Neural crest cell (in vitro differentiated cells): ENCODE measurements at regions not wholly inside any gene's neighbourhood (a gene's known extent, or its start where the extent isn't known, plus 50 kb on each side); places are given as distances from the start of the nearest gene placed in this dataset.

Experiments used
- DNase-seq: peaks from one replicate; pipeline ENCODE4 v3.0.0; 2021; ENCODE audit warnings: low read depth, mixed read lengths, low spot score
- H3K27ac Mint-ChIP-seq: one replicate; pipeline ENCODE4 v1.8.0; 2021; ENCODE audit warnings: mild to moderate bottlenecking, mixed read lengths; ENCODE audit not compliant: unreplicated experiment
- H3K27me3 Mint-ChIP-seq: 2 replicates; pipeline ENCODE4 v1.8.0; 2021; ENCODE audit warnings: low read depth, mild to moderate bottlenecking, mixed read lengths
- H3K36me3 Mint-ChIP-seq: 2 replicates; pipeline ENCODE4 v1.8.0; 2021; ENCODE audit warnings: low read depth, mild to moderate bottlenecking, mixed read lengths
- H3K4me1 Mint-ChIP-seq: 2 replicates; pipeline ENCODE4 v1.8.0; 2021; ENCODE audit warnings: mixed read lengths
- H3K4me3 Mint-ChIP-seq: one replicate; pipeline ENCODE4 v1.8.0; 2021; ENCODE audit warnings: mild to moderate bottlenecking, mixed read lengths
- H3K9me3 Mint-ChIP-seq: 2 replicates; pipeline ENCODE4 v1.8.0; 2021; ENCODE audit warnings: mixed read lengths
- TF ChIP-seq, protein P1 (sequence below): fragments of 200-600 bp; sonication (generic); conservative IDR thresholded peaks from 2 replicates; pipeline ENCODE4 v1.5.0; 2021; ENCODE audit warnings: antibody characterized with exemption, mild to moderate bottlenecking

DNA sequence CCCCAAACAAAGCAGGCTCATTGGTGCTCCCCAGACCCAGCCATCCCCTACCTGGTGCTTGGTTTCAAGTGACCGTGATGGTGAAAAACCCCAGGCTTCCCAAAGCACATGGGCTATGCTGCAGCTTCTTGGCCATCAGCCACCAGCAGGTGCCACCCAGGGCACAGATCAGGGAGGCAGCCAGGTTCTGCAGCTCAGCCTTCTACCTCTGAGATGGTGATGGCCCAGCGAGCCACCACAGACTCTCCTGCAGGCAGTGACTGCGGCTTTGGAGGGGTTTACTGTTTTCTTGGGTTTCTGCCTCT lies 70.0 kb upstream of the ALX4 start:
- Mint-ChIP-seq H3K4me3 (no peak overlapping the region), H3K9me3 (peaks cover 3% of the 10 kb centered on the region), H3K36me3 (no peaks in the 10 kb centered on the region), H3K4me1 (peaks cover 8% of the 10 kb centered on the region), H3K27me3 (peaks cover 3% of the 10 kb centered on the region), H3K27ac (no peak overlapping the region)
- TF ChIP-seq, protein P1, sequence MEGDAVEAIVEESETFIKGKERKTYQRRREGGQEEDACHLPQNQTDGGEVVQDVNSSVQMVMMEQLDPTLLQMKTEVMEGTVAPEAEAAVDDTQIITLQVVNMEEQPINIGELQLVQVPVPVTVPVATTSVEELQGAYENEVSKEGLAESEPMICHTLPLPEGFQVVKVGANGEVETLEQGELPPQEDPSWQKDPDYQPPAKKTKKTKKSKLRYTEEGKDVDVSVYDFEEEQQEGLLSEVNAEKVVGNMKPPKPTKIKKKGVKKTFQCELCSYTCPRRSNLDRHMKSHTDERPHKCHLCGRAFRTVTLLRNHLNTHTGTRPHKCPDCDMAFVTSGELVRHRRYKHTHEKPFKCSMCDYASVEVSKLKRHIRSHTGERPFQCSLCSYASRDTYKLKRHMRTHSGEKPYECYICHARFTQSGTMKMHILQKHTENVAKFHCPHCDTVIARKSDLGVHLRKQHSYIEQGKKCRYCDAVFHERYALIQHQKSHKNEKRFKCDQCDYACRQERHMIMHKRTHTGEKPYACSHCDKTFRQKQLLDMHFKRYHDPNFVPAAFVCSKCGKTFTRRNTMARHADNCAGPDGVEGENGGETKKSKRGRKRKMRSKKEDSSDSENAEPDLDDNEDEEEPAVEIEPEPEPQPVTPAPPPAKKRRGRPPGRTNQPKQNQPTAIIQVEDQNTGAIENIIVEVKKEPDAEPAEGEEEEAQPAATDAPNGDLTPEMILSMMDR: no peak
- no peak for DNase-seq

DNA sequence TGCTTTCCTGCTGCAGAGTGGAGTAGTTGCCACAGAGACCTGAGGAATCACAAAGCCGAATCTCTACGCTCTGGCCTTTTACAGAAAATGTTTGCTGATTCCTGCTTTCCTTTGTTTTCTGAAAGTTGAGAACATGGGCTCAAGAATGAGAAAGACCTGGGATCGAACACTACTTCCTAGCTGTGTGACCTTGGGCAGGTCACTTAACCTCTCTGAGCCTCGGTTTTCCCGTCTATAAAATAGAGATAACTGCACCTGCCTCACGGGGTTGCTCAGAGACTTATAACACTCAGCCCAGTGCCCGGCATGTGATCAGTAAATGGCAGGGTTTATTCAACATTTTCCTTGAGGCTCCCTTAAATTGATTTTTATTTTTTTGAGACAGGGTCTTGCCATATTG lies 70.9 kb upstream of the ALX4 start:
- DNase-seq: no peak
- no peak overlapping the region for H3K4me3 Mint-ChIP-seq
- no peaks in the 10 kb centered on the region for H3K36me3 Mint-ChIP-seq
- TF ChIP-seq, protein P1: no peak
- H3K27ac Mint-ChIP-seq: no peak overlapping the region
- H3K4me1 Mint-ChIP-seq: peaks cover 6% of the 10 kb centered on the region
- peaks cover 3% of the 10 kb centered on the region for H3K27me3 Mint-ChIP-seq
- peaks cover 1% of the 10 kb centered on the region for H3K9me3 Mint-ChIP-seq

DNA sequence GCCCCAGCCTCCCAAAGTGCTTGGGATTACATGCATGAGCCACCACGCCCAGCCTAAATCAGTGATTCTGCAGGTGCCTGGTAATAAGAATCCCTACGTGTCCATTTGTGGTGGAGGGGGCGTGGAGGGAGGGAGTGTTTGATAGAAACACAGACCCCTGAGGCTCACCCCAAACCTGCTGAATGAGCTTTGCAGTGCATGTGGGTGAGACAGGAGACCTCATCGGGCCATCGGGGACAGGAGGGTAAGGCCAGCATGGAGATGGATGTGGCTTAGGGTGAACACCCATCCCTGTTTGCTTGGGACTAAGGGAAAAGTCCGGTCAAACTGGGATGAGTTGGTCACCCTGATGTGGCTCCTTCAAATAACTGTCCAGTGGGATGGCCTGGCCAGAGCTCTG lies 71.3 kb upstream of the ALX4 start:
- peaks cover 8% of the 10 kb centered on the region for H3K27me3 Mint-ChIP-seq
- no peak overlapping the region for H3K4me3 Mint-ChIP-seq

DNA sequence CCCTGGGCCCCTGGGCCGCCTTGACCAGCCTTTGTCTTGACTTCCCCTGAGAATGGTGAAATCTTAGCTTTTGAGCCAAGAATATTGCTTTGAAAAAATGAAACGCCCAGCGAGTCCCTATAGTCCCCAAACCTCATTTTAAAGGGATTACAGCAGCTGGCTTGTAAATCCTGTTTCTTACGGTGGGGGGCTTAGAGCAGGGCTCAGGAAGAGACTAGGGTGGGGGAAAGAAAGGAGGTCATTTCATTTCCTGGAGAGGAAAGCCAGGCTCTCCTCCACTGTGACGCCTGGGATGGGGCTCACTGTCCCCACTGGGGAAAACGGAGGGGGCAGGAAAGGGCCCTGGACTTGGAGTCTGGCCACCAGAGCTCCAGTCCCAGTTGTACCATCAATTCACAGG lies 72.2 kb upstream of the ALX4 start:
- Mint-ChIP-seq H3K9me3 (peaks cover 3% of the 10 kb centered on the region), H3K27ac (no peak overlapping the region), H3K27me3 (peaks cover 11% of the 10 kb centered on the region), H3K4me1 (no peaks in the 10 kb centered on the region), H3K4me3 (no peak overlapping the region), H3K36me3 (no peaks in the 10 kb centered on the region)
- TF ChIP-seq, protein P1: no peak
- DNase-seq: no peak

More for the DNA sequence above, 71.3 kb upstream of the ALX4 start:
- H3K27ac Mint-ChIP-seq: no peak overlapping the region
- no peaks in the 10 kb centered on the region for H3K36me3 Mint-ChIP-seq
- TF ChIP-seq, protein P1: no peak
- H3K4me1 Mint-ChIP-seq: peaks cover 2% of the 10 kb centered on the region
- no peak for DNase-seq
- H3K9me3 Mint-ChIP-seq: peaks cover 3% of the 10 kb centered on the region

DNA sequence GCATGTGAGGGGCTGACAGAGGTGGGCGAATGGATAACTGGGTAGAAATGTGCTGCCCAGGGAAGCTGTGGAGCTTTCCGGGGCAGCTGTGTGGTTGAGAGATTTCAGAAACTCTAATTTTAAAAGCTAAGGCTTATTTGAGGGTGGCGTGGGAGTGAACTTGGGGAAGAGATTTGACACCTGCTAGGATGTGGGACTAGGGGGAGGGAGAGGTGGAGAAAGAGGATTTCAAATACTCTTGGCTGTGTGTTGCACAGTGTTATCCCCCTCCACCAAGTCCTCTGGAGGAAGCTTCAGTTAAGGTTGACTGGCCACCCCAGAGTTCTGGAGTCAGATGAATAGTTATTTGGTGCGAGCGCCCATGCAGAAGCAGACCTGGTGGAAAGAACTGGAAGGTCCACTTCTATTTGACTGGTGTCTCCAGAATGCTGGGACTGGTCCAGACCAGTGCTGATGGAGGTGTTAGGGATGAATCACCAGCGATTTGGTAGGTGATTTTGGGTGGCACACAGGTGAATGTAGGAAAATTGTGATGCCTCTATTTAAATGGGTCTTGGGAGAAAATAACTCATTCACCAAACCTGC lies 72.8 kb upstream of the ALX4 start:
- Mint-ChIP-seq H3K9me3 (peaks cover 3% of the 10 kb centered on the region), H3K4me1 (peaks cover 4% of the 10 kb centered on the region), H3K27me3 (peaks cover 11% of the 10 kb centered on the region), H3K27ac (no peak overlapping the region), H3K4me3 (no peak overlapping the region), H3K36me3 (no peaks in the 10 kb centered on the region)
- TF ChIP-seq, protein P1: no peak
- no peak for DNase-seq

DNA sequence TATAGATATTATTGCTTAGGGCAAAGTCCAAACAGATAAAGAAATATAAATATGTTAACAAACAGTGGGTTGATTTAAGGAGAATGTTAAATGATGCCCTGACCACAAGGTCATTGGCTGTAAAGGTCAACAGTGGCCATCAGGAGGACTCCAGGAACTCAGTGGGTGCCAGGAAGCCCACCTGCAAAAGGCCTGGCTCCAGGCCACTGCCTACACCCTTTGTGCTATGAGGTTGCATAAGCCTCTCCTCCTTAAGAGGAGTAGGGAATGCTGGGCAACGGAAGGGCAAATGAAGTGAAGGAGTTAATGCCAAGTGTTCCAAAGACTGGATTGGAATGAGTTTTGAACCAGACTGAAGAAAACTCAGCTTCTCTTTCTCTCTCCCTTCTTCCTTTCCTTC lies 73.3 kb upstream of the ALX4 start:
- Mint-ChIP-seq H3K27ac (no peak overlapping the region), H3K4me3 (no peak overlapping the region), H3K27me3 (peaks cover 16% of the 10 kb centered on the region), H3K9me3 (peaks cover 3% of the 10 kb centered on the region), H3K36me3 (no peaks in the 10 kb centered on the region), H3K4me1 (peaks cover 4% of the 10 kb centered on the region)
- TF ChIP-seq, protein P1: no peak
- no peak for DNase-seq
